ENCODE measurements at regions not wholly inside any gene's neighbourhood (a gene's known extent, or its start where the extent isn't known, plus 50 kb on each side); places are given as distances from the start of the nearest gene placed in this dataset.

DNA sequence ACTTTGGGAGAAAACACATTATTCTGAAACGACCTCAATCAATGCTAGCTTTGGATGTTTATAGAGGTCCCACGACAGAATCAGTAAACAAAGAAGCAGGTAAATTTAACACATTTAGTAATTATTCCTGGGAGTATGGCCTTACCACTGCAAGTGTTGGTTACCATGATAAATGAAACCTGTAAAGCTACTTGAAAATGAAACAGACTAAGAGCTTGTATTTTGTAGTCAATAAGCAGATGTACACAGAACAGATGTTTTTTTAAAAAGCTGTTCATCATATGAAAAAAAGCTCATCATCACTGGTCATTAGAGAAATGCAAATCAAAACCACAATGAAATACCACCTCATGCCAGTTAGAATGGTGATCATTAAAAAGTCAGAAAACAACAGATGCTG lies 295.3 kb upstream of the XYLT1 start:
- TF ChIP-seq CTCF (IDR thresholded peaks at IDR 0.05) (no peak), POLR2A (IDR thresholded peaks at IDR 0.05) (no peak)
